ENCODE measurements at regions not wholly inside any gene's neighbourhood (a gene's known extent, or its start where the extent isn't known, plus 50 kb on each side); places are given as distances from the start of the nearest gene placed in this dataset.

DNA sequence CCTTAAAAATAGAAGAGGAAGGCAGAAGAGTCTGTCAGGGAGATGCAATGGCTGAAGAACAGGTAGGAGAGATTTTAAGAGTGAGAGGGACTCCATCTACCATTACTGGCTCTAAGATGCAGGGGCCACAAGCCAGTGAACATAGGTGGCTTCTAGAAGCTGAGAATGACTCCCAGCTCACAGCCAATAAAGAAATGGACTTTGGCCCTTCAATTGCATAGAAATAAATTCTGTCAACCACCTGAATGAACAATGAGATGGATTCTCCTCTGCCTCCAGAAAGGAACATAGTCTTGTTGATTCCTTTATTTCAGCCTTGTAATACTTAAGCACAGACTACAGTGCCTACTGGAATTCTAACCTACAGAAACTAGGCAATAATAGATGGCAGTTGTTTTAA, 603.3 kb upstream of the NXPH2 start:
- no peak for DNase-seq

DNA sequence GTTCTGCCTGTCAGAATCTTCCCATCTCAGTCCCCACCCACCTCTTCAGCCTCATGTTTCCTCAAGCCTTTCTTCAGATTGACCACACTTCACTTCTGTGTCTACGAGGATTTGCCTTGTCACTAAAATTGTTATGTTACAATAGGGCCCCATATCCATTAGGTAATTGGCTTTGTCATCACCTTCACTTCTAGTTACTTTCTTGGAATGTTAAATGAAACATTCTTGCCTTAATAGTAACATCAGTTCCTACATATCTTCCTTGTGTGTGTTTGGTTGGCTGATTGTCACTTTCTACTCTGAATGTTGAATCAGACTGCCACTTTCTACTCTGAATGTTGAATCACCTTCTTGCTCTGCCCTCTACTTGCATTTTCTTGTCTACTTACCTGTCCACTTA, 599.9 kb upstream of the NXPH2 start:
- DNase-seq, result no peak

DNA sequence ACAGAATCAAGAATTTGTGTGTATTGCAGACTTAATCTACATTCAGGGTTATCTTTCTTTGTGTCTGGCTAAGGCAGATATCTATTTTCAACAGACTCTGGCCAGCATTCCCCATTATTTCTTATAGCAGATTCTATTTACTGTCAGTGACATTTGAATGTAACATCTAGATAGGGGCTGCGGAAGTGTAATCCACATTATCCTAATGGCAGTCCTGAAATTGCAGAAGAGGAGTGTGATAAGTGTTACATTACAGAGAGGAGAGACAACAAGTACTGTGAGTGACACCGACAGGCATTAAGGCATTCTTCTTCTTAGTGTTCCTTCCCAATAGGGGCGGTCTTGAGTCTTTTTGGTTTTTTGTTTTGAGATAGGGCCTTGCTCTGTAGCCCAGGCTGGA, 598.2 kb upstream of the NXPH2 start:
- DNase-seq, result no peak

DNA sequence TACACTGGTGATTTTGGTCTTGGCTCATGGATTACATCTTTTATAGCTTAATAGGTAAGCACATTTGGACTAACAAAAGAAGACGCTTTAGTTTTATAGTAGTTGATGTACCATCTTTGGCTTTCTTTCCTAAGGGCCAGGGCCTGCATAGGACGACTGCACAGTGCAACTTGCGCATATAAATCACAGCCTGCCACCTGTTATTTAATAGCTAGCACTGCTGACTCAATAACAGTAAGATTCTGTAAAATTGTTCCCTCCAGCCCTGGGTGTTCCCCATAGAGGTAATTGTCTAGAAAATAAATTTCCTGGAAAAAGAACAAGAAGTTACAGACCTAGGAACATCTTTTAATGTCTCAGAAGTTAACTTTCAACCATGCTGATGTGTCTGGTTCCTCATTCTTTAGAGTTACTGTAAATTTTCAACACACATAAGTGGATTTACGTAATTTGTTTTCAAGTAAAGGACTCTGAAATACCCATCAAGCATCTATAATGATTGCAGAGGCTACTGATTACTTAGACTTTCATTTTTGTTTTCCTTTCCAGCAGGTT, 594.2 kb upstream of the NXPH2 start:
- DNase-seq, result no peak

DNA sequence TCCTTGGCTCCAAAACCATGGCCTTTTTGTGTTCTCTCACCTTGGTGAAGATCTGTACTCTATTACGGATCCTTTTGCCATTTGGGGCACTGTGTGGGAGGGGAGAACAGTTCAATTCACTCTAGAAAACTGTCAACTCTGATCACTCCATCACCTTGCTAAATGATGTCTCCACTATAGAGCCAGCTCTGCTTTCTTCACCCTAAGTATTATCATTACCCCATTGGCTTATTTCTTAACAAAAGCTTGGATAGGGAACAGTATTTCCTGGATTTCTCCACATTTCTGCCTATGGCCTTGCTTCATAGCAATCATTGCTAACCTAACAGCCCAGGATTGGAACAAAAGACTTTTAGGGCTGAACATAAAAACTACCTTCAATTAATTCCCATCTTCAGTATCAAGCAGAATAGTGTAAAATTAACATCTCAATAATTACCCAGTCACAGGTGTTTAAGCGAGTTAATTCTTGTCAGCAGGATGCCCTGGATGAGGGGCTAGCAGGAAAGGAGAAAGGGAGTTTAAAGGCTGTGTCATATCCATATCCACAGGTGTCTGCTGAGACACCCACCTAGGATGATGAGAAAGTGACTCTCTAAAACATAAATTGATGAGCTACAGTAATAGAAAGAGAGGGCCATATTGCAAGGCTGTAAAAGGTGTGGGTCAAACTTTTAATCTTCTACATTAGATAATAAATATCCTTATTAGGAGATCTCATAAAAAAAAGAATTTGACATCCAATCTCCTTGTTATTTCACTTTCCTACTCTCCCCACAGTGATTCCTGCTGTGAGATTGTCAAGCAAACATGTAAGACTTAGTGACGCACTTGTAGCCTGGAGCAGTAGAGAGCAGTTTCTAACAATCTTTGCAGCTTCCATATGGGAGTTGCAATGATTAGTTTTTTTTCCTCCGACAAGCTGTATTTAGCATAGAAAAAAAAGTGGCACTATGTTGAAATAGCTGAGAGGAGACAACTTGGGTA, 589.5 kb upstream of the NXPH2 start:
- DNase-seq, result no peak

DNA sequence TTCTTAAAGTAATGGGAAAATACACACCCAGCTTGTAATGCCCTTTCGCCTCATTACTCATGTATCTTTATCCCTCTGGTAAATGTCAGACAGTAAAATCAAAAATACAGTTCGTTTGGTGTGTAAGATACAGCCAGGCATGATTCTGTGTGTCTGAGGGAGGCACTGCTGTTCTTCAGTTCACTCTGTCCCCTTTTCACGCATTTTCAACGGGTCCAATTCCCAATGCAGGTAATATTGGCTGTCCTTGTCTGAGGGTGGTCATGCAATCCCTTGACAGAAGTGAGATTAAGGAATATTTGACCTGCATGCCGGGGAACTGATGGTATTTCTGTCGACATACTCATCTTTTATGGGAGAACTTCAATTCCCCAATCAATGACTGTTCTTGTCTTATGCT, 587.2 kb upstream of the NXPH2 start:
- DNase-seq, result no peak

DNA sequence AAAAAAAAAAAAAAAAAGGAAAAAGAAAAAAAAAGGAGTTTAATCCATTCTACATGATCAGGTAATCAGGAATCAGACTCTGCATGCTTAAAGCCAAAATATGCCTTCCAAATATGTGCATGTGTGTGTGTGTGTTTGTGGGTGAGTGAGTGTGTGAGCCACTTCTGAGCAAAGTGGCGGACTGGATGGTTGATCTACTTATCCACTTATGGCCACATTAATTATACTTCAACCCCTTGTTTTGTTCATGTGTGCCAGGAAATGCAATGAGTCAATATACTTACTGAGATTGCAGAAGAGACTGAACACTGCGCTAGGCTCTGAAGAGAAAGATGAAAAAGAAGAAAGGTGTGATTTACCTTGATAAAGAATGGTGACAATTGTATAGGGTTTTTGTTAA, 586.5 kb upstream of the NXPH2 start:
- no peak for DNase-seq

DNA sequence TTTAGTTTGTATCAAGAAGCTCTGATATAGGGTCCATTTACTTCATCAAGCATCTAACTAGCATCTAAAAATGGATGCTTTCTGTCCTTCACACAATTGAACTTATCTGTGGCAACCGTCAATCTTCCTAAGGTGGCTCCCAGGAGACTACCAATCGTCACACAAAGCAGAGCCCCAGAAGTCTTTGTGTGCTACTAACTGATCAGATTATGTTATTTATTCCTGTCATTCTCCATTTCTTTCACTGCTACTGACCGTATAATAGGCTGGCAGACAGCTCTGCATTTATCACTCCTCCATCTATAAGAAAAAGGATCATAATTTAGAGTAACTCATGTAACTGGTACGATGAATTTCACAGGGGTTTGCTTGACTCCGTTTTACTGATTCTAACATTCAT, 585.0 kb upstream of the NXPH2 start:
- DNase-seq, result no peak

DNA sequence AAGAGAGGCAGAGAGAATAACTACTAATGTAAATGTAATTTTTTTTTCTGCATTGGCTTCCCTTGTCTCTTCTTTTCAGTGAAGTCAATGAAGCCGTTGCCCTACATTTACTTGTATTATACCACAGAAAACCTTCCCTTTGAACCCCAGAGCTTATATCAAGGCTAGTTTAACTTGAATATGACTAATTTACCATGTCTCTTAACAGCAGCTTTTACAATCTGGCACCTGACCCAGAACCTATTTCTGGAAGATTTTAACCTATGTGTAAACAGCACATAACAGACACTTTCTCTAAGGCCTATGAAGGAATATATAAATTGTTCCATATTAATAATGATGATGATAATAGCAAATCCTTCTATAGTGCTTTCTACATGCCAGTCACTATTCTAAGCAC, 580.5 kb upstream of the NXPH2 start:
- DNase-seq, result no peak

DNA sequence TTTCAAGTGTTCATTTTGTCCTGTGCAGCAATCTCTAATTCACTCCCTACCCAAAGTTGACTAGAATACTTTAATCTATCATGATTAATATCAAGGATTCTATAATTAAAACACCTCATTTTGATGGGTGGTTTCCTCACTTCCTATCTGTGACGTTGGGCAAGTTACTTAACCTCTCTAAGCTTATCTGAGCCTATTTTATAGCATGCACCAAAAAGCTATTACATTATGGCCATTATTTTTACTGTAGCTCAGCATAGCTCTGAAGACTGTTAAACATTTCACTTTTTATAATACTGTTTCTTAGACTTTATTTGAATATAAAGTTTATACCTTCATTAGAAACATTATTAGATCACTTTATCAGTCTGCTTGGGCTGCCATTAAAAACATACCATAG, 579.6 kb upstream of the NXPH2 start:
- no peak for DNase-seq

DNA sequence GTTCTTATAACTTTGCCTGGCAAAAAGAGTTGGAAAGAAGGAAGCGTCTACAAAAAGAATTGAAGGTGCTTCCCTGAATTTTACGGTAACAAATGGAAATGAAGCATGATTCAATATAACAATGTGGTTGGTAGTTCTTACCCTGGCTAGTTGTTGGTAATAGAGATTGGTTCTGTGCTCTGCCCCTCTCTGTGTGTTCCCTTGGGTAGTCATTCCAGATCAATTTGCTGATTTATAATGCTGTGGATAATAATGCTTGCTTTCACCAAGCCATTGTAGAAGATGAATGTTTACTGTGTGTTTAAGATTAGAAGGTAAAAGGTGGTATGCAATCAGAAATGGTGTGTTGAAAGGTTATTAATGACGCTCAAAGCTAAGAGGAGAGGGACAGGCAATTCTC, 577.8 kb upstream of the NXPH2 start:
- no peak for DNase-seq

DNA sequence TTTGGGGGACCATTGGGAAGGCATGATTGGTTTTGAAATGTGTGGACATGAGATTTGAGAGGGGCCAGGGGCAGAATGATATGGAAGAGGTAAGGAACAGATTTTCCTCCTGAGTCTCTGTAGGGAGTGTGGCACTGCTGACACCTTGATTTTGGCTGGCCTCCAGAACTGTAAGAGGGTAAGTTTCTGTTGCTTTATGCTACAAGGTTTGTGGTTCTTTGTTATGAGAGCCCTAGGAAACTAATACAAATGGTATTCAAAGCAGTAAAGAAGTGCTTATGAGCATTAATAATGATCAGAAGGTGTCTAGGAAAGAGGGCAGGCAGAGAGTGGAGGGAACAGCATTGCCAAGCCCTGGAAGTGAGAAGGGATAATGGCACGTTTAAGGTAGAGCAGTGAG, 574.3 kb upstream of the NXPH2 start:
- DNase-seq, result no peak

DNA sequence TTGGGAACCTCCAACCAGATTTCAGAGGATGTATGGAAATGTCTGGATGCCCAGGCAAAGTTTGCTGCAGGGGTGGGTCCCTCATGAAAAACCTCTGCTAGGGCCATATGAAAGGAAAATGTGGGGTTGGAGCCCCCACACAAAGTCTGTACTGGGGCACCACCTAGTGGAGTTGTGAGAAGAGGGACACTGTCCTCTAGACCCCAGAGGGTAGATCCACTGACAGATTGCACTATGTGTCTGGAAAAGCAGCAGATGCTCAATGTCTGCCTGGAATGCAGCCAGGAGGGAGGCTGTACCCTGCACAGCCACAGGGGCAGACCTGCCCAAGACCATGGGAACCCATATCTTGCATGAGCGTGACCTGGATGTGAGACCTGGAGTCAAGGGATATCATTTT, 573.7 kb upstream of the NXPH2 start:
- DNase-seq, result no peak

DNA sequence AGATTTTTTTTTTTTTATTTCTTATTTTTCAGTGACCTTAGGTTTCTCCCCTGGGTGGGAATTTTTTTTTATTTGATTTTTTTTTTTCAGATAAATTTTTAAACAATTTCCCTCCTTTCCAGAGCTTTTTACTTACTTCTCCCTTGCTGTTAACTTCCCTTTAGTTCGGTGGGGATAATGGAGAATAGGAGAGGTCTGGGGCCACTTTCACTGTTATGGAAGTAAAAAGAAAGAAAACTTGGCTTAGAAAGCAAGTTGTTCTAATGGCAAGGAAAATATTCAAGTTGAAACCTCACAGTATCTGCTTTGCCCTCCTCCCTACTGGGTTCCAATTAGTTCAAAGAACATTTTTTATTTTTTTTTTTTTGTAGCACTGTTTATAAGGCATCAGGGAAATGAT, 537.1 kb upstream of the NXPH2 start:
- no peak for DNase-seq

DNA sequence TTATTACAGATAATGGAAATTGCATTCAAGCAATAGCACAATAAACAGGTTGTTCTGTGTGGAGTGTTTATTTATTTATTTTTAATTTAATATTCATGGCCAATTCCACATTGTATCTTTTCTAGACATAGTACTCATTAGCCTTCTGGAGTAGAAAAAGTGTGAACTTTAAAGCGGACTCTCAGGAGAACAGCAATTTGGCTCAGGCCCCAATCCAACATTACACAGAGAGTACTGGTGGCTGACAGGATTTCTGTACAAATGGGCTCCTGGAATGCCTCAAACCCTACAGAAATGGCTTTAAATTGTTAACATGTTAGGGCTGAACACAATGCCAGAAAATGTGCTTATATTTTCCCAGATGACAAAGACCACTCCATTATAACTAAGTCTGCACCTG, 533.9 kb upstream of the NXPH2 start:
- no peak for DNase-seq

DNA sequence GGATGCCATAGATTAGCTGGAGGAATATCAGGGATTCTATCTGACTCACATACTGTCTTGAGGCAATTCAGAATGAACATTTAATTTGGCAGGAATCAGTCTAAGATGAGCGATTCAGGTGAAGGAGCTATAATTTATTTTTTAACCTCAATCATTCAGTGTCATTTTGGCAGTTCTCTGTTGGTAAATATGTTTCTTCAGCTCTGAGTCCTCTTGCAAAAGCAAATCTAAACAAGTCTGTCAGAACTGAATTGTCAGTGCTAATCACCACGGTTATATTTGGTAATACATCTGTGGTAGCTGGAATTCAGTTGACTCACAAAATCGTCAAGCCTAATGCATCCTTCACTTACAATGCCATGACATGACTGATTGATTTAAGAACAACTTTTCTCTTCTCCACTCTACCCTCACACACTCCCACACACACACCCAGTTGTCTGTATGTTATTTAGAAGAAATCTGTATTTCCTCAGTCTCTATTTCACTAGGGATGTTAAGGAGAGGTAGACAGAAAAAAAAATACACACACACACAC, 516.6 kb upstream of the NXPH2 start:
- peak; percentile 22 for DNase-seq

DNA sequence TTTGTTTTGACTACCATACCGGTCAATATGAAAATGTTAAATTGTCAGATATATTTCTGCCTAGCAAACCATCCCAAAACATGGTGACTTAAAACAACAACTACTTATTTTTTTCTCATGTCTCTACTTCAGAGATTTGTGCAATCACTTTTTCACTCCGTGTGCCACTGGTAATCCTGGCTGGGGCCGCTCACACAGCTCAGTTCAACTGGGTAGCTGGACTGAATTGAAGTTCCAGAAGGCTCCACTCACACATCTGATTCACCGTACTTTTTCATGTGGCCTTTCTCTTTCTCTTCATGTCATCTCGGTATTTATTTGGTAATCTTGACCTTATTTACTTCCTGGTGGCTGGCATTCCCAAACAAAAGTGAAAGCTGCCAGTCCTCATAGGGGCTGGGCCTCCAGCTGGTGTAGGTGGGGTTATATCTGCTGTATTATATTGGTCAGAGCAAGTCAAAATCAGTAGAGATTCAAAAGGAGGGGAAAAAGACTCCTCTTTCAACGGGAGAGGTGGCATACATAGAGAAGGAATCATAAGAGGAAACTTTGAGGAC, 513.9 kb upstream of the NXPH2 start:
- DNase-seq, result no peak

DNA sequence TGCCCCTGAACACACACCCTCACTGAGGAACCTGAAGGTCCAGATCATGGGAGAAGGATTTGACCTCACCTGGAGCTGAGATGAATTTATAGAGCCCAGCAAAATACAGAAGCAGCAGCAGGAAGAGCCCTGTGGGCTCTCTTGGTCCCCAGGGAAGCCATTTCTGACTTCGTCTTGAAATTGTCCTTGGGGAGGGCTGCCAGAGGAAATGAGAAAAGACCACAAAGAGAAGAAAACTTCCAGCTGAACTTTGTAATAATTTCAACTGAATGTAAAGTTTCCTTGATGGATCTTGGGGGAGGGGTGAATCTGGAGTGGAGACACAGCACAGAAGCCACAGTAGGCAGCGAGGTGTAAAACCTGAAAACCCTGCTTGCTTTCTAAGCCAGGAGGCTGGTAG, 500.9 kb upstream of the NXPH2 start:
- DNase-seq, result no peak

DNA sequence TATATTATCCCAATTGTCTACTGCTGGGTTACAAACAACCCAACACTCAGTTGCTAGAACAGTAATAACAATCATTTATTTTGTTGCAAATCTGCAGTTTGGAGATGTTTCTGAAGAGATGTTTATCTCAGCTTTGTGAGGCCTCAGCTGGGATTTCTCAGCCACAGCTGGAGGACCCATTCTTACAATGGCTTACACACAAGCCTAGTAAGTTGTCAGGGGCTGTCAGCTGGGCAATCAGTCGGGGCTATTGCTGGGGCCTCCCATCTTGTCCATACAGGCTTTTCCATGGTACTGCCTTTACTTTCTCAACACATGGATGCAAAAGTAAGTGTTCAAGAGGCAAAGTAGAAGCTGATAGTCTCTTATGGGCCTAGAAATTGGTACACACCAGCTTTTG, 491.7 kb upstream of the NXPH2 start:
- DNase-seq, result no peak

DNA sequence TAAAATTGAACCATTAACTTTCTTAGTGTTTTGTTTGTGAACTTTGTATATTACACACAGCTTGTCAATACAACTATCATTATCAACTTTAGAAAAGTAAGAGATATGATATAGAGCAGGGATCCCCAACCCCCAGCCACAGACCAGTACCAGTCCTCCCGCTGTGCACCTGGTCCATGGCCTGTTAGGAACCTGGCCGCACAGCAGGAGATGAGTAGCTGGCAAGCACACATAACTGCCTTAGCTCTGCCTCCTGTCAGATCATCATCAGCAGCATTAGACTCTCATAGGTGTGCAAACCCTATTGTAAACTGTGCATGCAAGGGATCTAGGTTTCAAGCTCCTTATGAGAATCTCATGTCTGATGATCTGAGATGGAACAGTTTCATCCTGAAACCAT, 491.0 kb upstream of the NXPH2 start:
- DNase-seq, result no peak

DNA sequence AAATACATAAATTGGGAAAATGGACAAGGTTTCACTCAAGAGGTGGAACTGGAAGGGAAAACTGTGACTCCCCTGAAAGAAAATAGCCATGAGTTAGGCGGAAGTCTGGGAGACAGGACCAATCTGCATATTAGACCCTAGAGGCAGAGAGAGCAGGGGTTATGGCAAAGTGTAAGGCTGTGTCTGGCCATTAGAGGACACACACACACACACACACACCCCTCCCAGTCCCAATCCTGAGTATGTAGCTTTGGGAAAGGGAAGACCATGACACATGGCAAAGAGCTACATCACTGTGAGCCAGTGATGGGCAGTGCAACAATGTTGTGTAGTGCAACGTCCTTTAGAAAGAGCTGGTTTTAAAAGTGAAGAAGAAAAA, 479.9 kb upstream of the NXPH2 start:
- no peak for DNase-seq

DNA sequence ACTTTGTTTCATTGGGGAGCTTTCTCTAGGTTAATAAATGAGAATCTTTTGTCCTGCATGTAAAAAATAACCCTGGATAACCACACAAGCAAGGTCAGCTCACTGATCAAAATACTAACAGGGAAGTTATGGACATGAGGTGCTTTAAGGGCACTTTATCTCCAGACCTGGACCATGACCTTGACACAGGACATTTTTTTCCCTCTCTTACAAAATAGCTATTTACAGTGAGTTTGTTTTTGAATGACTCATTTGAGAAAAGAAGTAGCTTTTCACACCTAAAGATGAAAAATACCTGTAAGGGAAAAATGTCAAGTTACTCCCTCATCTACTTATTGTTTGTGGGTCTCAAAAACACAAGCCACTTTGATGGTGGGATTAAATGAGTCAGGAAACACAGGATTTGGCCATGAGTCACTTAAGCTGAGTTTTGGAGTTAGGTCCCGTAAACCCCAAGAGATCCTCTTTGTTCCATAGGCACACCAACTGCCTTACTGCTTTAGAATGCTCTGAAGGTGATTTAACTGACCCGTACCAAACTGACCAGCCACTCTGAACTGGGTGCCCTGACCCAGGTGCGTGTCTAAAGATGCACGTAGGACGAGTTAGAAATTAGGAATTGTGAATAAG, 479.3 kb upstream of the NXPH2 start:
- DNase-seq, result no peak

DNA sequence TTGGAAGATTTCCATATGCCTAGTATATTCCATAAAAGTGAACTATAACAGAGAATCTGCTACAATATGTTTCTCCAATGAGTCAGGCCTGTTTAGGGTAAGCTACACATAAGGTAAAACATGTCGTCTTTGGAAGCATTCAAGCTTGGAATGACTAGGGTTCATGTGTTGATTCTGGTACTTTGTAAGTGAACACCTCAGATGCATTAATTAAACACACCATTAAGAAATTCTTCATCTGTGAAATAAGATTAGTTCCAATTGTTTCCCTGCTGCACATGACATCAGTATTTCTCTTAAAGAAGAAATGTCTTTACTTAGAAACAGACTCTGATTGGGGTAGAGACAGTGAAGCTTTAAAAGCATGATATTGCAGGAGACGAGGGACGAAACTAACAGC, 461.1 kb upstream of the NXPH2 start:
- no peak for DNase-seq

DNA sequence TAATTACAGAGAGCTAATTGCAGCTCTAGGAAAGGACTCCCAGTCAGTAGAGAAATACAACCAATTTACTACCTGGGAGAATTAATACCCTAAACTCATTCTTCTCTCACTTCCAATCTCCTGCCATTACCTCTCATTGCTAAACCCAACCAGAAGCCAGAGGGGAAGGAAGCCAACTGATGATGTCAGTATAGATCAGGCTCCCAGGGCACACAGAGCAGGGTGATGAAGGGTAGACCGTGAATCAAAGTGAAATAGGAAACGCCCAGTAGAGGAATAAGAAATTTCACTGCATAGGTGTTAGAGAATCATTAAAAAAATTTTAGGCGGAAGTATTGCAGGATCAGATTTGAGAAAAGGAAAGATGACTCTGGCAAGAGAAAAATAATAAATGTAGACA, 456.8 kb upstream of the NXPH2 start:
- no peak for DNase-seq

Data from NCI-H2227 treated with DMSO at 0.1 percent for 48 hours (cell line).